ENCODE measurements at regions not wholly inside any gene's neighbourhood (a gene's known extent, or its start where the extent isn't known, plus 50 kb on each side); places are given as distances from the start of the nearest gene placed in this dataset.

DNA sequence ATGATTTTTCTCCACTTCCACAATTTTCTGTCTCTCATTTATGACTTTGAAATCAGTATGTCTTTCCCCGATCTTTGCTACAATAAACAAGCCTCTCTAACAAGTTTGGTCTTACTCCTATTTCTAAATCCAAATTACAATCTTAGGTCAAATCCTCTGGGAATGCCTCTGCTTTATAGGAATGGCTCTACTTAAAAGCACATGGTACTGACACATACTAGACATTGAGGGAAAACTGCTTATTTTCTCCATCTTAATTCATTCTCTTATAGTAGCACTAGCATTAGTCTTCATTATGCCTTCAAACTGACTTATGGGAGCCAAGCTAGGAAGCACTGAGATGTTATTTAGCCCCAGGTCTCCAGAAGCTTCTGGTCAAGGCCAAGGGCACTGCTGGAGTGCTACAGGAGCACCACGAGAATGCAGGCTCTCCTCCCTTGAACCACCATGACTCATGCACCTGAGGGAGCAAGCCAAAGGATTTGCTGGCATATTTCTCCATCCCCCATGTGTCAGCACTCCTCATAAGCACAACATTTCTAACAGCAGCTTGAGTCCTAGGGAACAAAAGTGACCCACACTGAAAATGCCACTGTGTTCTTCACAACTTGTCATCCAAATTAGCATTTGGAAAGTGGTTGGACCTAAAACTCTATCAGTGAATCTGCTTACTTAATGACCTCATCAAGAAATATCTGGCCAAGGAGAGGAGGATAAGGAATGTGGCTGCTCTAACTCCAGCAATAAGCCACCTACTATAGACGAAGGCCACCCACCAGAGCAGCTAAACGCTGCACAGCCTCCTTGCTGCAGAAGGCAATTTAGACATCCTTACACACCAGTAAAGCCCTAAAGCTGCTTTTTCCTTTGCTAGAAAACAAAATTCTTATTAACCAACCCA lies 156.8 kb upstream of the KCNQ5 start:
- TF ChIP-seq, protein P1, sequence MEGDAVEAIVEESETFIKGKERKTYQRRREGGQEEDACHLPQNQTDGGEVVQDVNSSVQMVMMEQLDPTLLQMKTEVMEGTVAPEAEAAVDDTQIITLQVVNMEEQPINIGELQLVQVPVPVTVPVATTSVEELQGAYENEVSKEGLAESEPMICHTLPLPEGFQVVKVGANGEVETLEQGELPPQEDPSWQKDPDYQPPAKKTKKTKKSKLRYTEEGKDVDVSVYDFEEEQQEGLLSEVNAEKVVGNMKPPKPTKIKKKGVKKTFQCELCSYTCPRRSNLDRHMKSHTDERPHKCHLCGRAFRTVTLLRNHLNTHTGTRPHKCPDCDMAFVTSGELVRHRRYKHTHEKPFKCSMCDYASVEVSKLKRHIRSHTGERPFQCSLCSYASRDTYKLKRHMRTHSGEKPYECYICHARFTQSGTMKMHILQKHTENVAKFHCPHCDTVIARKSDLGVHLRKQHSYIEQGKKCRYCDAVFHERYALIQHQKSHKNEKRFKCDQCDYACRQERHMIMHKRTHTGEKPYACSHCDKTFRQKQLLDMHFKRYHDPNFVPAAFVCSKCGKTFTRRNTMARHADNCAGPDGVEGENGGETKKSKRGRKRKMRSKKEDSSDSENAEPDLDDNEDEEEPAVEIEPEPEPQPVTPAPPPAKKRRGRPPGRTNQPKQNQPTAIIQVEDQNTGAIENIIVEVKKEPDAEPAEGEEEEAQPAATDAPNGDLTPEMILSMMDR (IDR thresholded peaks at IDR 0.05 in 2 of 3, conservative IDR thresholded peaks at IDR 0.05 in 1 of 3; ENCODE audit: control insufficient read depth in 2 of 3, extremely low read depth in 1 of 3, insufficient read depth in 1 of 3, low read depth in 3 of 3, low read length in 3 of 3): no peak
- TF ChIP-seq POLR2A (IDR thresholded peaks at IDR 0.05; ENCODE audit: low read depth, low read length) (no peak), JUND (IDR thresholded peaks at IDR 0.05; ENCODE audit: low read depth, low read length) (no peak), EZH2 (IDR thresholded peaks at IDR 0.05; ENCODE audit: borderline replicate concordance, control insufficient read depth, low read depth, low read length) (no peak)
